ENCODE measurements at regions not wholly inside any gene's neighbourhood (a gene's known extent, or its start where the extent isn't known, plus 50 kb on each side); places are given as distances from the start of the nearest gene placed in this dataset.

- TF ChIP-seq ELK1 (IDR thresholded peaks at IDR 0.05; ENCODE audit: borderline replicate concordance, low read depth, low read length): no peak
Measured at GRCh38 chr2:223537651-223538601, 64.2 kb downstream of the SCG2 start (continued).

- H3K4ac ChIP-seq (ENCODE audit: low read depth, low read length): no peak overlapping the region
- no peaks in the 10 kb centered on the region for H3K27me3 ChIP-seq (ENCODE audit: control insufficient read depth, insufficient read depth, low read length)
- no peaks in the 10 kb centered on the region for H4K20me1 ChIP-seq (ENCODE audit: insufficient read depth, low read length)
- no peaks in the 10 kb centered on the region for H3K9me3 ChIP-seq (ENCODE audit: control insufficient read depth, insufficient read depth, low read length)
- in situ Hi-C loops (cut with MboI; ENCODE audit: low sequenced_read_pairs): no loop called here
- no peak overlapping the region for H2AK9ac ChIP-seq (replicated peaks; ENCODE audit: low read depth, low read length, poor library complexity)
- no peak overlapping the region for H3K23ac ChIP-seq (ENCODE audit: low read depth, low read length)
- H2BK5ac ChIP-seq (ENCODE audit: low read depth, low read length, poor library complexity, severe bottlenecking): no peak overlapping the region
- H3K4me1 ChIP-seq (ENCODE audit: control insufficient read depth, insufficient read depth, low read length): peaks cover 8% of the 10 kb centered on the region
- H3K14ac ChIP-seq (replicated peaks; ENCODE audit: low read depth, low read length): 0 out of 2 replicates have a peak overlapping the region, but pooled peaks have one; percentile 16
- peak overlapping the region in 1 of 2 experiments; percentile 57; a peak in 1 of 4 replicates for H4K8ac ChIP-seq (ENCODE audit: low read depth in 2 of 2, low read length in 2 of 2)
- ChIA-PET CTCF (interaction anchor here (0.6 kb wide), 2 partner anchors 136 to 176 kb away, joined by 4 to 5 read pairs; no protein-coding TSS in a partner anchor), POLR2A (ENCODE audit: unreplicated experiment) (no interaction called here)
- no peak overlapping the region for H2AK5ac ChIP-seq (ENCODE audit: low read depth, low read length)
- peak overlapping the region; percentile 61; the same call in 1 of the 2 replicates for H4K5ac ChIP-seq (ENCODE audit: low read depth, low read length)
- DNase-seq (no peak), ATAC-seq (ENCODE audit: low read depth) (no peak)
- H3K4me2 ChIP-seq (ENCODE audit: low read depth, low read length): no peak overlapping the region
- no peaks in the 10 kb centered on the region for H3K79me1 ChIP-seq (ENCODE audit: low read depth in 1 of 2, low read length in 2 of 2)
- no peaks in the 10 kb centered on the region for H3K36me3 ChIP-seq (ENCODE audit: control insufficient read depth, insufficient read depth, low read length)
- no peak overlapping the region for H3K9ac ChIP-seq (ENCODE audit: low read depth, low read length)
- H2BK15ac ChIP-seq (ENCODE audit: low read depth, low read length): peak overlapping the region; percentile 47; the same call in 1 of the 3 replicates
- H4K91ac ChIP-seq (ENCODE audit: insufficient read depth, low read depth, low read length): no peak overlapping the region; the same call in 1 of the 2 replicates
- H3K9me1 ChIP-seq (ENCODE audit: insufficient read depth, low read length): no peaks in the 10 kb centered on the region; the same call in 1 of the 2 replicates
- no peak overlapping the region for H3K4me3 ChIP-seq (ENCODE audit: insufficient read depth, low read depth, low read length)
- intact Hi-C loops (cut with micrococcal nuclease): no loop called here
- H2AFZ ChIP-seq (replicated peaks; ENCODE audit: low read length, poor library complexity): no peak overlapping the region
- H2BK20ac ChIP-seq (ENCODE audit: low read depth, low read length): peak overlapping the region; percentile 9; the same call in 1 of the 2 replicates
- 0 out of 2 replicates have a peak overlapping the region, but pooled peaks have one; percentile 20 for H2BK120ac ChIP-seq (ENCODE audit: low read depth, low read length)
- no peak overlapping the region for H3K56ac ChIP-seq (ENCODE audit: extremely low read depth, insufficient read depth, low read length)
- no TSS peak for BruUV-seq (replicated peaks)
- no peak overlapping the region for H3K27ac ChIP-seq (ENCODE audit: insufficient read depth, low read length)
- peak overlapping the region; percentile 50; the same call in 1 of the 2 replicates for H3K18ac ChIP-seq (ENCODE audit: low read depth, low read length)
- dilution Hi-C loops (cut with HindIII; ENCODE audit: low sequenced_read_pairs, unreplicated experiment): no loop called here
- no CpG with 5 or more reads among the region's 8 CpGs for WGBS, 2 experiments (ENCODE audit: extremely low coverage in 2 of 2, insufficient read length in 1 of 2)
- TF ChIP-seq RFX5 (IDR thresholded peaks at IDR 0.05; ENCODE audit: low read depth, low read length) (no peak), CHD1 (IDR thresholded peaks at IDR 0.05; ENCODE audit: low read depth, low read length) (no peak), CTCF (conservative IDR thresholded peaks at IDR 0.05; ENCODE audit: low read depth, low read length) (no peak), ELK1 (IDR thresholded peaks at IDR 0.05; ENCODE audit: borderline replicate concordance, low read depth, low read length) (no peak), MXI1 (IDR thresholded peaks at IDR 0.05; ENCODE audit: borderline replicate concordance, low read depth, low read length) (no peak), CEBPB (IDR thresholded peaks at IDR 0.05; ENCODE audit: low read depth, low read length) (no peak), USF2 (IDR thresholded peaks at IDR 0.05; ENCODE audit: low read depth, low read length) (no peak), POLR2A (IDR thresholded peaks at IDR 0.05; ENCODE audit: low read depth, low read length) (no peak)
Measured at GRCh38 chr2:223538920-223539440, 63.2 kb downstream of the SCG2 start.

Data from IMR-90 (cell line).